Adipose tissue (tissue), 3 donors: ENCODE measurements at regions not wholly inside any gene's neighbourhood (a gene's known extent, or its start where the extent isn't known, plus 50 kb on each side); places are given as distances from the start of the nearest gene placed in this dataset.

Source experiments
- H3K27ac ChIP-seq: one replicate; pipeline ENCODE4 v1.5.1; 2013; ENCODE audit warnings: low read depth, low read length
- WGBS, 3 donors: extraction: QIAGEN DNeasy Blood & Tissue Kit; methylation state at CpG; one replicate each; pipeline ENCODE4 v1.1.7; 2013; 5-methylcytosine and 5-hydroxymethylcytosine counted together
- donor health status: healthy with polysubstance abuse.
- donor health status: Bipolar disorder and iron deficiency.
- donor health status: healthy.

DNA sequence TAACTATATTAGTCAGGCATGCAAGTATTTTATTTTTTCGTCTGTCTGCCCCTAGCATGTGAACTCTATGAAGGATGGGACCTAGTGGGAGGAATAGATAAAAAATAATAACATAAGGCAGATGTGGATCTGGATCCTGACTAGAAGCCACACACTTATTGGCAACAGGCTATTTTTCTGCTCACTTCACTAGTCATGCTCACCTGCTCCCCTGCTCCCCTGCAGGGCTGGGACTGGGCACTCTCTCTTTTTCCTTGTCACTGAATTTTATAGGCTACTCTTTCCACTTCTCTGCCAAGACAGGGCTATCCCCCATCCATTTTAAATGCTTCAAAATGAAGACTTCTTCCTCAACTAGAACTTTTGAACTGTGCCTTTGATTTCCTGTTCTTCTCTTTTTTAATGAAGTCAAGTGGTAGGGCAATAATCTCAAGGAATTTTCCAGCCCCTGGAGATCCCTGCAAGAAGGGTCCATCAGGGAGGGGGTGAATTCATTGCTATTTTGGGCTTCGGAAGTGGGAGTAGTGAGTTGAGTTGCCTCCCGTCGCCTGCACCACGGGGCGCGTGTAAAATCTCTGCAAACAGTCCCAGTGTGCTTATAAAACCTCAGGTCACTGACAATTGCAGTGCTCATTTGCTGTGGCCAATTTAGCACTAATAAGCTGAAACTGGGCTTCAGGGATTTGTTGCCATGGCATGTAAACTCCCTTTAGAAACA is 156.7 kb upstream of the NPVF start:
- WGBS, 3 donors = 51 to 87% (median 54%) methylated on average over 7 of the region's 7 CpGs
- H3K27ac ChIP-seq = no peak overlapping the region

DNA sequence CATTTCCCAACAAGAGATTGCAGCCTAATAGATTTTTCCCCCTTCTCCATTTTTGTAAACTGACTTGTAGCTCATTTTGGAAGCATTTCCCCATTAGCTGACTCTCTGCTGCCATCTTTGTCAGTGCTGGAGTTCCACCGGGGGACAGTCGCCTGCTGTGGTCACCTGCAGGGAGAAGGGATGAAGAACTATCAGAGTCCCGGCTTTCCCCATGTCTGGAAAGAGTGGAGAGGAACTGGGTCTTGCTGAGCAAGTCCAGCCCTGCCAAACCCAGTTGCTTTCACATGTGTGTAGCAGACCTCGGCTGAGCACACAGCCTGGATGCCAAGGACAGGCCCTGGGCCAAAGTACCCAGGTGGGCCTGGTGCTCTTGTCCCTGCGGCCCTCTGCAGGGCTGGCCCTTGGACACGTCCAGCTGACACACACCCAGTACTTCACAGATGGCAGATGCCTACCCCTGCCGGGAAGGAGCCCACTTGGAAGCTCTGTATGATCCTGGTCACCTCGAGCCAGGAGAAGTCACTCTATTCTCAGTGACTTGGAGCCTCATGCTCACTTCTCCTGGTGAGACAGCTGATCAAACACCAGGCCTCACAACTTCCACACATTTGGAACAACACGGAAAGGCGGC is 157.3 kb upstream of the NPVF start:
- WGBS, 3 donors = 67 to 76% (median 71%) methylated on average over 10 of the region's 10 CpGs
- no peak overlapping the region for H3K27ac ChIP-seq

DNA sequence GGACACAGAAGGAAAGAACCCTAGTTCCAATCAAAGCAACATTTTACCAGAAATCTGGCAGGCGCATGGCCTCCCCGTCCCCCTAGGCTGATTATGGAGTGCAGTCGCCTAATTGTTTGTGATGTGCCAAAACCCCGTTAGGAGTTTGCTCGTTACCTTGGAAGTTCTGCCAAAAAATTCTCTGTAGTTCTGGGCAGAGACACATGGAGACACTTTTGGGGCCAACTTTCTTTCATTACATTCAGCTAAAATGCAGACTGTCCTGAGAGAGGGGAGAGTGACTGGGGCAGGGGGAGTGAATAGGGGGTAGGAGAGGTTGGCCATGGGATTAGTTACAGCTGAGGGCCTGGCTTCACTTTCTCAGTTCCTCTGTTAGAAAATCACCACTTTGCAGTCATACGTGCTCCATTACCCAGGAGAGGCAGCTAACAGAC is 158.0 kb upstream of the NPVF start:
- 54 to 66% (median 59%) methylated on average over 6 of the region's 6 CpGs for WGBS, 3 donors
- H3K27ac ChIP-seq = no peak overlapping the region

DNA sequence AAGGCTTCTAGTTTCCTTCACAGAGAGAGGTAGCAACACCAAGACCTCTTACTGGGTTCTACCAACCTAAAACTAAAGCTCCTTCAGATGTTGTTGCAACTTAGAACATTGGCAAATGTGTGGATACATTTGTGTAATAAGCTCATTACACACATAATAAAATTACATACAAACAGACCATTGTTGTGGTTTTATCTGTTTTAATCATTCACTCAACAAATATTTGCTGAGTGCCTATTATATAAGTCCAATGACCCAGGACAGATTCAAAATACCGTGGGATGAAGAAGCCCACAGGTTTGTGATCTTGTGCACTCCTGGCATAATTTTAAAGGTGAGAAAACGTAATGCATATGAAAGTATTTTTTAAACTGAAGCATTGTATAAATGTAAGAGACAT is 160.4 kb upstream of the NPVF start:
- H3K27ac ChIP-seq = no peak overlapping the region
- 31 to 62% (median 48%) methylated on average over 2 of the region's 2 CpGs for WGBS, 3 donors

DNA sequence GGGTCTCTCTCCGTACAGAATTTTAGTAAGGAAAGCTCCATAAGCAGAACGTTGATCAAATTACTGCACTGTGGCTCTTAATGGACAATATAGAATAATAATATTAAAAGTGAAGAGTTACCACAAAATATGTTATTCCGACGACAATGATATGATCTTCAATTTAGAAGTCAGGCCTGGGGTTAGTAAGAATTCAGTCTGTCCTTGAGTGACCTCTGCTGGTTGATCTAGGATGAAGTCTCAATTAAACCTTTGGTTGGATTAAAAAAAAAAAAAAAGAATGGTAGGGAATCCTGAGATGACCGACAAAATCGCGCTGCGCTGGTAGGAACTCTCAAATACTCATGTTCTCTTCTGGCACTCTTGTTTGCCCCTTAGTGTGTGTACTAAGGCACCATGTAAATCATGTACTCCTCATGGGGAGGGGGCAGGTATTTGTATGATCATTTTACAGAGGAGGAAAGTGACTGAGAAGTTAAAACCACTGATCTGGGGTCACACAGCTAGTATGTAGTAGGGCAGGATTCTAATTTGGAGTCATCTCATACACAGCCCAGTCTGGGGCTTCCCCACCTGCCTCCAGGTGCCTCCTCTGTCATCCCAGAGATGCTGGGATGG is 161.3 kb upstream of the NPVF start:
- no peak overlapping the region for H3K27ac ChIP-seq
- 11 to 19% (median 17%) methylated on average over 8 of the region's 8 CpGs for WGBS, 3 donors

DNA sequence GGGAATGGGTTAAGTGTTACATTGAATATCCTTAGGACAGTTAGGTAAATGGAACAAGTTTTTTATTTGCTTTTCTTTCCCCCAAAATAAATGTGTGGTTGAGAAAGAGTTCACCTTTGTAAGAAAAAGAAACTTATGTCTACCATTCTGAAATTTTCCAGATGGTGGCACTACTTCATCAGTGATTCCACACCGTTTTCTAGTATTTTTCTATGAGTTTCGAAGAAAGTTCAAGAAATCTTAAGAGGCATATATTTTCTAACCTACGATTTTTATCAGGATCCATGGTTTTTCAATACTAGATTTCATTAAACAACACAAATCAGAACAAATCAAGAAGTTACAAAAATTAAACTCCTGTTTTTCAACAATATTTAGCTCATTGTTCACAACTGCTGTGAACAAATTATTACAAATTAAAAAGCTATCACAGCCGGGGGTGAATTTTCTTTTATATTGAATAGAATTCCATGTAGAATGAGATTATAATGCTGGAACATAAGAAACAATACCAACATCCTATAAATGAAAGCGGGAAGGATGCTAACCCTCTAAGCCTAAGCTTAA is 163.1 kb upstream of the NPVF start:
- WGBS, 3 donors = 30 to 37% (median 31%) methylated on average over 5 of the region's 5 CpGs
- H3K27ac ChIP-seq = no peak overlapping the region

DNA sequence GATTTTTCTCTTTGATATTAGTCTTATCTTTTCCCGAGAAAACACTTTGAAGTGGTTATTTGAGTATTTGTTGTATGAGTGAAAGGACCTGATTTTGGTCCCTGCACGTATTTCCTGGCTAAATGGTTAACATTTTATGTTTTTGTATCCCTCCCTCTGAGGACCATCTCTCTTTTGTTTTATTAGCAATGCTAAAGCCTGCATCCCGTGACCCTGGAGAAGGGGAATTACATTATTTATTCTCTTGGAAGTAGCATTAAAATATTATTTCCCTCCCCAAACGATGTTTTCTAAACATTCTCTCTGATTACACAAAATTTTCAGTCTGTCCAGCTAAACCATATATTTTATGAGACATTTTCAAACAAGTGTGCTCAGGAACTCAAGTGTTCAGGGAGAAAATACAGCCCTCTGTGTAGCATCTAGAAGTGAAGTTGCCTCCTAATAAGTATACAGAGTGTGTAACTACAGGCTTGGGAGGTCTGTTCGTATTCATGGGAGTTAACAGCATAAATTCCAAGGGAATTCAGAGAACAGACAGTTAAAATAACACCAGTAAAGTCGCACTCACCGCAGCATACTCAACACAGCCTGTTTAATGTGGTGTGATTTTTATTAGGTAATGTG is 163.8 kb upstream of the NPVF start:
- WGBS, 3 donors = 77 to 82% (median 79%) methylated on average over 7 of the region's 7 CpGs
- no peak overlapping the region for H3K27ac ChIP-seq

DNA sequence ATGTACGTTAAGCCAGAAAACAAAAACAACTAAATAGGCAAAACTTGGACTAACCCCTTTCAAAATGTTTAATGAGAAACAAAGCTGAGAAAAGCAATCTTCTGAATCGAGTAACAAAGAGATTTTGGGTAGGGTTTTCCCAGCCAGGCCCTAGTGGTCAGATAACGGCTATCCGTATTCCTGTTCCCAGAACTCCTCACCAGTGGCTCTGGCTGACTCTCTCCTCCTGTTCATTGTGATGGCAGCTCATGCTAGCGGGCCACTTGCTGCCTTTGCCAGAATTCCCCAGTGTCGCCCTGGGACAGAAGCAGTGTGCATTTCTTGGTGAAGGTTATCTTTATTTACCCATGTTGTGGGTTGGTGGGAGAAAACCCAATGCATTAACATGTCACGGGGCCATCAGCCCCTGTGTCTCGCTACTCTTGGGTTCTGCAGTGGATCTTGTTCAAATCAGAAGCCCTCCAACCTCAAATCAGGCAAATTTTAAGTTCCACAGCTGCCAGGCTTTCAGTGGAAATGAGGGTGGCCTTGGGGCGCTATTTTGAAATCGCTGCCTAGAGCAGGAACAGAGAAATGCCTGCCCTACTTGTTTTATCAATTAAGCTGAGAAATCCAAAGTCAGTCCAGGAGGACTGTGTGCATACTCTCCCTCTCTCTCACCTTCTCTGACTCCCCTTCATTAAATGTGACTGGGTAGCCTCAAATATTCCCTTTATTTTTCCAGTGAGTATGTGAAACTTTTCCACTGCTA is 164.5 kb upstream of the NPVF start:
- 57 to 83% (median 80%) methylated on average over 10 of the region's 10 CpGs for WGBS, 3 donors
- H3K27ac ChIP-seq = no peak overlapping the region

DNA sequence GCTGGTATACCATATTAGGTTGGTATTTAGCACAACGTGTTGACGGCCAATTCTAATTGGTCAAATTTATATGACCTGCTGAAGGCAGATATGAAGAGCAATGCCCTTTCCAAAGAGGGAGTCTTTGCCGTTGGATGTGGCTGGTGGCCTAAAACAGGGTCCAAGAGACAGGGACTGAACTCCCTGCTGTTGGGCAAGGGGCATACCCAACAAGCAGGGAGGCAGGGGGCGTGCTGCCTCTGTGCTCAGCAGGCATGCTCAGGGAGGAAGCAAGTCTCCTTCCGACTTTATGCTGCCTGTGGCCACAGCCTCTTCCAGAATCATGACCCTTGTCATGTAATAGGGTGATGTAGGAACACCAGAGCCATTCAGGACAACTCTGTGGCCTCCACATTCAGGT is 167.7 kb upstream of the NPVF start:
- WGBS, 3 donors = 85 to 88% (median 85%) methylated on average over 5 of the region's 5 CpGs
- H3K27ac ChIP-seq = no peak overlapping the region

DNA sequence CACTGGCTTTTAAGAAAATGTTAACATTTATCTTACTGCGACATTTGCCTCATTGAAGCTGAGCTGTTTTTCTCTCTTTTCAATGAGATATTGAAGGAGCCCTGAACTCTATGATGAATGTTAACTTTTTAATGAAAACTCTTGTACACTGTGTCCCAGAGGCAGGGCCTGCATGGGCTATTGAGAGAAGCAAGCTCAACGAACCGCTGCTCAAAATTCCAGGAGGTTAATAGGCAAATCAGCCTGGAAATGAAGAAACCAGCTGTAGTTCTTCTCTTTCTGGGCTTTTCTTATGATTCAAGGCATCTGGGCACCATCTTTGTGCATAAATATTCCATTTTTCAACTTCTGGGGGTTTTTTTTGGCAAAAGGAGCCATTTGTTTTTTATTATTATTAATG is 168.4 kb upstream of the NPVF start:
- H3K27ac ChIP-seq = no peak overlapping the region
- WGBS, 3 donors = 87 to 92% (median 90%) methylated on average over 3 of the region's 3 CpGs

DNA sequence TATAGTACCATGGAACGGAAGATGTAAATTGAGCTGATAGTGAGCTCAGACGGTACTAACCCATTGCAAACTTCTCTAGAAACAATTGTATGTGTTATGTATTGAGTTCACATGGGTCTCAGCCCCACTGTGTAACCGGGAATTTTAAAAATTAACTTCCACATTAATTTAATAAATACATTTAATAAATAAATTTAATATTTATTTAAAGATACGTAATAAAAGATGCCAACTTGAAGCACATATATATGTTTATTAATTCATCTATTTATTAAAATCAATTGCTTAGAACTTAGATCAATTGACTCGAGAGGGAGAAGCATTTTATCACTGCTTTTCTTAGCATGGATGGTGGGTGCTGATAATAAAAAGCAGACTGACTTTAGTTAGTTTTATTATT is 170.1 kb upstream of the NPVF start:
- WGBS, 3 donors = 86 to 93% (median 91%) methylated on average over 5 of the region's 5 CpGs
- H3K27ac ChIP-seq = no peak overlapping the region

DNA sequence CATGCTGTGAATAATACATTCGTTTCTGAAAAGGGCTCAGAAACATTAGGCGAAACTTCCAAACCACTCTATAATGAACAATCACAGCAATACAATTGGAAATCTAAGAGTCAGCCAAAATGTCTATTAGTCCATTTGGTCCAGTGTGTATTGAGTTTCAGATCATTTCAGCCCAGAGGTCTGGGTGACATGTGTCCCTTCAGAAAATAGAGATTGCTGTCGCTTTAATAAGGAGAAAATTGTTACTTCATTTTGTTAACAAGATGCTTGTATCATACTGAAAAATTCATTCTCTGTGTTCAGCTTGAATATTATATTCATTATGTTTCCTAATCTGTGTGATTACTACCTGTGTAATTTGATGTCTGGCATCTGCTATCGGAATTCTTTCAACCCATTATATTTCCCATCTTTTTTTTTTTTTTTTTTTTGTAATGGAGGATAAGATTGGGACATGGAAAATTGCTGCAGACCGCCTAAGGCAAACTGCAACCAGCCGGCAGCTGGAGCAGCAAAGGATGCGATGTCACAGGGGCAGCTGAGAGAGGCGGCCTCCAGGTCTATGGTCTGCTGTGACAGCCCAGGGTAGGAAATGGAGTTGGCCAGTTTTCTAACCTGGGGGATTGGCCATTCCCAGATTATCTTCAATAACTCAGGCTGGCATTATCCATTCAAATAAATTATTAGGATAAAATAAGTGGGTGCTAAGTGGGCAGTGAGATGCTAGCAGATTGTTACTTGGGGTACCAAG is 170.9 kb upstream of the NPVF start:
- WGBS, 3 donors = 87 to 94% (median 87%) methylated on average over 8 of the region's 8 CpGs
- H3K27ac ChIP-seq = no peak overlapping the region

DNA sequence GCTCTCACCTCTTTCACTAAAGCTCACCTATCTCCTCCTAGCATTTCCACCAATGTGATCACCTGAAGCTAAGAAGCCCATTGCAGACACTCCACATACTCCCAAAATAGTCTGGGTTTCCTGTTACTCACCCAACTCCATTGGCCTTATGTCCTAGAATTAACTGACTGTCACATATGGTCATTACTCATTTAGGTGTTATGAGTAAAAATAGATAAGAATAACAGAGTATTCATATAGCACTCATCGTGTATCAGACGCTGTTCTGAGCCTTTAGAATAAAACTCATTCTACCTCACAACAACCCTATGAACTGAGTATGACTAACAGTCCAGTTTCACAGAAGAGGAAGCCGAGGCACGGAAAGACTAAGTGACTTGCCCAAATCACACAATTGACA is 174.2 kb upstream of the NPVF start:
- WGBS, 3 donors = 83 to 91% (median 90%) methylated on average over 4 of the region's 4 CpGs

DNA sequence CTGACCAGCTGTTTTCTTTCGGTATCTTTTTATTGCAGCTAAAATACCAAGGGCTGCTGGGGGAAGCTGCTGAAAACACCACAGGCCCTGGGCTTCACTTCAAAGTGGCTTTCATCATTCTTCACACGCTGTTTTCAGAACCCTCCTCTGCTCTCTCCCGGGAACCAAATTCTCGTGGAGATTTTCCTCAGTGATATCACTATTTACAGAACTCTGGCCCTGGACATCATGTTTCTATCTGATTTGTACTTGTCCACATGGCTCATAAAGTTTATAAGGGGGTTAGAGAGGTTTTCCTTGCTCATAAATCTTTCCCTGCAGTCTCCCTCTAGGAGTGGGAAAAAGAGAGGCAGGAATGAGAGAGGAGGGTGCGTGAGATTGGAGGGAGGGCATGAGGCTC is 177.4 kb upstream of the NPVF start:
- 42 to 66% (median 55%) methylated on average over 5 of the region's 5 CpGs for WGBS, 3 donors
- H3K27ac ChIP-seq = no peak overlapping the region

More for the DNA sequence above, 174.2 kb upstream of the NPVF start:
- no peak overlapping the region for H3K27ac ChIP-seq

DNA sequence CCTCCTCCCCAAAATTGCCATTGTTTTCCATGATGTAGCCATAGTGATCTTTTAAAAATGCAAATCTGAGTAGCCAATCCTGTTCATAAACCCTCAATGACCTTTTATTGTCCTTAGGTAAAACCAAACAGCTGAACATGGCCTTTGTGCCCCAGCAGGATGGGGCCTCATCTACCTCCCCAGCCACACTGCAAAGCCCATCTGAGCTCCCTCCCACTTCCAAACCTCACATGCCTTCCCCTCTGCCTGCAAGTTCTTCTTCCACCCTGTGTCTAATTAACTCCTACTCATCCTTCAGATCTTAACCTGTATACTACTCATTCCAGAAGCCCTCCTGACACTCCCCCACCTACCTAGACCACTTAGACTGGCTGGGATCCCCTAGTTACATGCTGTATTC is 178.8 kb upstream of the NPVF start:
- no peak overlapping the region for H3K27ac ChIP-seq

DNA sequence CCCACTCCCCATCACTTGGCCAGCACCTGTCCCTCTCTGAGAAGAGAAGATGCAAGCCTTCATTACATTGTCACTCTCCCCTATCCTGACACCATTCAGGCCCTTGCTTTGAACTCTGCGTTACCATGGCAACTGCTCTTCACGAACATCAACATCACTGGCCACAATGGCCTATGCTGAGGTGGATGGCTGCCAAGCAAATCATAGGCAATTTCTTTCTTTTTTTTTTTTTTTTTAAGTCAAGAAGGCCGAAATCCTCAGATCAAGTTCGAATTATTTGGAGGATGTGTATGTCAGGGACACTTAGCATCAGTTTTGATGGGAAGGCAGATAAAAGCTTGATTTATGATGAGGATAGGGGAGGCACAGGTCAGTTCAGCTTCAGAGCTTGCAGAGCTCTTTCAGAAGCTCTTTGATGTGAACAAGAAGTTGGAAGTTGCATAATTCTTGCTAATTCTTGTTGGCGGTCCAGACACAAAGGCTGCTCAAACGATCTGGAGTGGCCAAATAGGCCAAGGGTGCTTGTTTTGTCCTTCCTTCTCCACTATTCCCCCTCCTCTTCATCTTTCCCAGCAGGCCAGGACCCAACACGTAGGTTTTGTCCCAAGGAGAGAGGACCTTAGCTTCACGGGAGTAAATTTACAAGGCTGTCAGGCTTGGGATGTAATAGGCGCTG is 179.9 kb upstream of the NPVF start:
- WGBS, 3 donors = 63 to 73% (median 70%) methylated on average over 9 of the region's 9 CpGs
- H3K27ac ChIP-seq = no peak overlapping the region

DNA sequence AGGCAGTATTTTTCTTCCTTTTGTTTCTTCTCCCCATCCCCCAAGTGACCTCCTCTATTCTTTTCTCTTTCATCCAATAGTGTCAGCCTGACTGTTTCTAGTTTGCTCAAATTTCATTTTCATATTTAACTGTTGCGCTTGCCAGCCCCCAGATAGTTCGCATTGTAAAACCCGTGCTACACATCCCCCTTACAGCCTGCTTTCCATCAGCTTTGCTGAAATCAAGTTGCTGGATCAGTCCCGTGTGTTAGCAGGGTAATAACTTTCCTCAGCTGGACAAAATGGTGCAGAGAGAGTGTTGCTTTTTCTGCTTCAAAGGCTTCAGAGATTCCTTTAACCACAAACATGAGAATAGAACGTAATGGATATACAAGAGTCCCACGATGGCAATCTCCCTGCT is 180.6 kb upstream of the NPVF start:
- no peak overlapping the region for H3K27ac ChIP-seq
- 75 to 77% (median 76%) methylated on average over 6 of the region's 6 CpGs for WGBS, 3 donors
